Astrocyte of the hippocampus (primary cell): ENCODE measurements at regions not wholly inside any gene's neighbourhood (a gene's known extent, or its start where the extent isn't known, plus 50 kb on each side); places are given as distances from the start of the nearest gene placed in this dataset.

ENCODE experiments used
- DNase-seq: peaks from one replicate; pipeline ENCODE4 v3.0.0; 2011; ENCODE audit warnings: low read depth, low spot score

DNA sequence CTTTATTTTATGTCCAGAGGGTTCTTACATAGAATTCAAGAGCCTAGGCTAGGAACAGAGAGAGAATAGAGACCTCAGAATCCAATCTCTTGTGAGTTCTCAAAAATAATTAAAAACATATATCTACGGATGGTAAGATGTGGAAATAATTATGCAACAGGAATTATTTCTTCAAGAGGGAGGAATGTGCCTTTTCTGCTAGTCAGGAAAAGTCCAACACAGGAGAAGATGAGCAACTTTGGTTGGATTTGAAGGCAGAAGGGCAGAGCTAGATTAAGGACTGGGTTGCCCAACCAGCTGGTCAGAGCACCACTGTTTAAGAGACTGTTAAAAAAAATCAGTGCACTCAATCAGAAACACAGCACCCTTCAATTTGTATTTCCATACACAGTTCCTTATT is 365.5 kb downstream of the ETNK1 start:
- DNase-seq, result no peak

DNA sequence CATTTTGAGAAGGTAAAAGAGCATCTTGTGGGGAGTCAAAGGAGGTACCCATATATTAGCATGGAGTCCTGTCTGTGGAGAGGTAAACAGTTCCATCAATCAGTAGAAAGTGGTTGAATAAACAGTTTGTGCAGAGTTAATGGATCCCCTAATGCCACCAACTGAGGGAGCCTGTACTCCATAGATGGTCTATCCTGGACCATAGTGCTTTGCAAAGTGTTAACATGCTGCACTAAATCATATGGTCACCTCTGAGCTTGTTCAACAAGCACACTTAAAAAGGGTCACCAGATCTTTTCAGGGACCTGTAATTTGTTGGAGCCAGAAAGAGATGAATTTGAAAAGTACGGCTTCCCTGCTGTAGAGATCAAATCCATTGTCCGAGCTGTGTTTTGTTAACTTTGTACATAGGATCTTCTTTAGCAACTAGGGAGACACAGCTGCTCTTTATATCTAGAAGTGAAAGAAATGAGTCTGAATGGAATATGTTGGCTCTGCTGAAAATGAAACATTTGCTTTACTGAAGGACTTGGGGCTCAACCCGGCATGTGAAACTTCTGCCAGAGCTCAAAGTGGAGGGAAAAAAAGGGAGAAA is 366.4 kb downstream of the ETNK1 start:
- no peak for DNase-seq

DNA sequence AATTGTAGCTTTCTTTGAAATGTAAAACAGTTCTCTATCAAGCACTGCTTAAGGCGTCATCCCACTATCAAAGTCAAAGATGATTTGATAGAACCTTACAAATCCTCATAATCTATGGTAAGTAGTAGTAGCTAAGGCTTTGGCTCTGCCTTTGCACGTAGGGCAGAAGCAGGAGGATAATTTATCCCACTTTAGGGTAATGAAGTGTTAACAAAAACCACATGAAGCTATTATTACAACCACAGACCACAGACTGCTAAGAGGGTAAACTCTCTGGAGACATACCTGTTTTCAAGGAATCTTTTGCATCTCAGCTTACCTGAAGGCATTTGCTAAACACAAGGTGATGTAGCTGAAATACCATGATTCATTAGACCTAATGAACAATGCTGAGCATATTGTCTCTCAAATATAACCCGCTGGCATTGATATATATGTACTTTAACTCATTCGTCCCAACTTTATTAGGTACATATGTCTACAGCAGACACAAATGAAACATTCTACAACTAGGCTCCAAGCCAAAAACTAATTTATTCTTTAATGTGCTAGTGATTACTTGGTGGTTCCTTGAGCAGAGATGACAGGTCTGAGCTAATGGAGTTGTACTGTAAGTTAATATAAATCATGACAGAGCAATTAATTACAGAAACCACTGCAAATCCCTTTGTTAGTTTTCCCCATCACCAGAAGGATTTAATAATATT is 368.8 kb downstream of the ETNK1 start:
- peak; percentile 69 for DNase-seq

DNA sequence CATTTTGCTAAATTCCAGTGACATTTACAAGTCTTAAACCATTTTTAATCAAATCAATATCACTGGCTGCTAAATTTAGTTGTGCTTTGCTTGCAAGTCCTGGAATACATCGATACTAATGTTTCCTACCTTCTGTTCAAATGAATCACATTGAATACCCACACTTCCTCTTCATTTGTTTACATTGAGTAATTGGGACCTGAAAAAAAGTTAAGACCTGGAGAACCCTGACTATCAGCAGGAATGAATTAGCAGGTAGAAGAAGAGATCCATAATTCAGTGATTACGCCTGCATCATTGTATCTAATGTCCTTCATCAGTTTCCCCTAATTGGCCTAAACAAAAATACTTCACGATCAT is 369.3 kb downstream of the ETNK1 start:
- DNase-seq, result no peak

DNA sequence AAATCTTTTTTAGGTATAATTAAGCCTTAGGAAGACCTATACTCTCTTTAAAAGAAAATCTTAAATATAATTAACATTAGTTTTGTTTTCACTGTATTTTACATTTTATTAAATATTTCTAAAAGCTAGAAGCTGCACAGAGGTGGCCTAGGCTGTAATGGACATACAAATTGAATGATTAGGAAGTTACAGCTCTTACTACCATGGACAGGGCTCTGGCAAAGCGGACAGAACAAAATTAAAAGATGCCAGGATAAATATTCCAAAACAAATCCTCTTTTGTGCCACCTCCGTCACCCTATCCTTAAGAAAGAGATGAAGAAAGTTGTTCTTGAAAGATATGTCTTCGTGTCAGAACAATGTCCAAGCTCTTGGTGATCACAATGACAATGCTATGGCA is 376.5 kb downstream of the ETNK1 start:
- peak; percentile 26 for DNase-seq

DNA sequence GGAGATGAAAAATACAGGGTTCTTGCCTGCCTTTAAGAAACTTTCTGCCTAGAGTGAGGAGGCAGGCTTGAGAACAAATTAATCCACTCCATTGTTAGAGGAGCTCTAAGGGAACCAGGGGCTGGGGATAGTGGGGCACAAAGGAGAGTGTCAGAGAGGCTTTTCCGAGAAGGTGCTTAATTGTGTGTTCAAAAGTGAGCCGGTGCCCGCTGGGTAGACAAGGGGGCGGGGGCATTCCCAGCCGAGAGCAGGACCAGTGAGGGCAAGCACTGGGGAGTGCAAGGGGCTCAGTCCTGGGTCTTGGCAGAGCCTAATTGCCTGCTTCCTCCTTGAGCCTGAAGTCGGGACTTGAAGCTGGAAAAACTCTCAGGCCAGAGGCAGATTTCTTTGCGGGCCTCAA is 377.4 kb downstream of the ETNK1 start:
- no peak for DNase-seq

DNA sequence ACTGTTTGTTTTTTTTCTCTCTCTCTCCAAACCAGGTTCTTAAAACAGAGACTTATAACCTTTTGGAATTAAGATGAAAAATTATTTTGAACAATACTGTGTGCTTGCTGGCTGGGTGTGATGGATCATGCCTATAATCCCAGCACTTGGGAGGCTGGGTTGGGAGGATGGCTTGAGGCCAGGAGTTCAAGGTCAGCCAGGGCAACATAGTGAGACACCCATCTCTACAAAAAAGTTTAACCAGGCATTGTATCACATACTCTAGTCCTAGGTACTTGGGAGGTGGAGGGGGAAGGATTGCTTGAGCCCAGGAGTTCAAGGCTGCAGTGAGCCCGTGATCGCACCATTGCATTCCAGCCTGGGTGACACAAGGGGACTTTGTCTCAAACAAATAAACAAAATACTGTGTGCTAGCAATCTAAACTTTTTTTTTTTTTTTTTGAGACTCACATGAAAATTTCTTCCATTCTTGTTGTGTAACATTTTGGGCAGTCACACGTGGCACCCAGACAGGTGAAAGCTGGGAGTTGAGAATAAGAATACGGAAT is 379.6 kb downstream of the ETNK1 start:
- no peak for DNase-seq

DNA sequence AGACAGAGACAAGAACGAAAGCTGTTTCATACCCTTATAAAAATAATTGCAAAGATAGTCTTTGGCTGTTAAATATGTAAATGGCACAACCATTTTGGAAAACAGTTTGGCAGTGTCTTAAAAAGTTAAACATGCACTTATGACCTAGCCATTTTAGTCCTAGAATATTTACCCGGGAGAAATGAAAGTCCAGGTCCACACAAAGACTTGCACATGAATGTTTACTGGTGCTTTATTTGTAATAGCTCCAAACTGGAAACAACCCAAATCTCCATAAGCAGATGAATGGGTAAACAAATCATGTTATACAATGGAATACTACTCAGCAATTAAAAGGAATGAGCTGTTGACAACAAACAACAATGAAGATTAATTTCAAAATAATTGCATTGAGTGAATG is 380.4 kb downstream of the ETNK1 start:
- no peak for DNase-seq

DNA sequence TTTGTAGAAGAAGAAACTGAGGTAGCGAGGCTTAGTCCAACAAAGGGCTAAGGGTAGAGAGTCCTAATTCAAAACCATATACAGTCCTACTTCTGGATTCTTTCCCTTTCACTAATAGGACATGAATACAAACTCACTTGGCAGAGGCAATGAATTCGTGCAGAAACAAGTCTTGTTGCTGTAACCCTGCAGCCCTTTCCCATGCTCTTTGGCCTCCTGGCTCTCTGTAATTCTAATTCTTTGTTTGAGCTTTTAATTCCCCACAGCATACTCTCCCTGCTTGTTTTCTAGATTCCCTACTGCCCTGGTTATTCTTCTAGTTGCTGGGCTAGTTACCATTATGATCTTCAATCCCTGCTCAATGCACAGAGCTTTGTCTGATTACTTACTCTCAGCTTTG is 381.4 kb downstream of the ETNK1 start:
- no peak for DNase-seq

DNA sequence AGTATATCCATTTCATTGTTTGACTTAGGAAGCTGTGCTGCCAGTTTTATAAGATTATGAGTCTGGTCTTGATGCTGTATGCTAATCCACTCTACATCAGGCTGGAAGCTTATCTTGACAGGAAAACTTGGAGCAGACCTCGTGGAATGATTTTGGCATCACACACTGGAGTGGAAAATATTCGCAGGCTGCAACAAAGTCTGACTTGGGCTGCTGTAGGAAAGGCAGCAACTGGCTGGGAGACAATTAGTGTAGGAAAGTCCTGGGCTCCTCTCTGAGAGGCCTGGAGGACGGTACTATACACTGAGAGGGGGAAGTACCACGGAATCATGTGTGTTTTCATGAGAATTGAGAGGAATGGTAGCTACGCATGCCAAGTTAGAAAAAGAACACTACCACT is 383.7 kb downstream of the ETNK1 start:
- peak; percentile 69 for DNase-seq

DNA sequence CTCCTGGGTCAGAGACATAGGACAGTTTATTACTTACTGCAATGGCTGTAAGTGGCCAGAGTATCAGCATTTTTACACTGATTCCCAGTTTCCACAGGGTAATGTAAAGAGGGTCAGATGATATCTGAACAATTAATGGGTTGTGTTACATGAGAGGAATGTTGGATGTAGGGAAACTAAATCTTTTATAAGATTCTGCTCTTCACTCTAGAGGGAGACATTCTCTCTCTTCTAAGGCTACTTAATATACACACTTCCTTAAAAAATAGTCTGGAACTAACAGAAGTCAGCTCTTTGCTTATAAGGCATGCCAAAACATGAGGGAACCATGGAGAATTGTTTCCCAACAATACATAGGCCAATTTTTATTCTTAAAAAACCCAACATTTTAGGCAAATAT is 389.8 kb downstream of the ETNK1 start:
- DNase-seq, result no peak

DNA sequence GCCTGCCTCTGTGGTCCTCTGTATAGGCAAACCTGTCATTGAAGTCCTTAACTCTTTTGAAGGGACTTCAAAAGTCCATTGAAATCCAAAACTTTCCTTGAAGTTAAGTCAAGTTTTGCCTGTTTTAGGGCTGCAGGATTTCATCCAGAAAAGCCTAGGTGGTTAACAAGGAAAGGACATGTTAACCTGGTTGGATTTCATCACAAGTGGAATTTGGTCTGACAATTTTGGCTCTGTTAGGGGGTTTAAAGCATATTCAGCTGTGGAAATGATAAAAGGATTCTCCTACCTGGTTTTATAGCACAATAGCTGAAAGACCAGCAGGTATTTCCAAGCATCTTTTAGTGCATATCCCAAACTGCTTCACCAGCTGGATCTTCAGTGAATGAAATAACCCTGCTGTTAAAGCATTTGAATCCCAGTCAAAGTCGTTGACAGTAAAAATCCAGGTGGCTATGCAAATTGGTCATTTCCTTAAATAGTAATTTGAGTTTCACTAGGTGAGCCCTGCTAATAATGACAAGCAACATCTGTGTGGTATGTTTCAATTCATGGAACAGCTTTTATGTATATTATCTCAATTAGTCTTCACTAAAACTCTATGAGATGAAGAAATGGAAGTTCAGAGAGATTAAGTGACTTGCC is 400.5 kb downstream of the ETNK1 start:
- no peak for DNase-seq

DNA sequence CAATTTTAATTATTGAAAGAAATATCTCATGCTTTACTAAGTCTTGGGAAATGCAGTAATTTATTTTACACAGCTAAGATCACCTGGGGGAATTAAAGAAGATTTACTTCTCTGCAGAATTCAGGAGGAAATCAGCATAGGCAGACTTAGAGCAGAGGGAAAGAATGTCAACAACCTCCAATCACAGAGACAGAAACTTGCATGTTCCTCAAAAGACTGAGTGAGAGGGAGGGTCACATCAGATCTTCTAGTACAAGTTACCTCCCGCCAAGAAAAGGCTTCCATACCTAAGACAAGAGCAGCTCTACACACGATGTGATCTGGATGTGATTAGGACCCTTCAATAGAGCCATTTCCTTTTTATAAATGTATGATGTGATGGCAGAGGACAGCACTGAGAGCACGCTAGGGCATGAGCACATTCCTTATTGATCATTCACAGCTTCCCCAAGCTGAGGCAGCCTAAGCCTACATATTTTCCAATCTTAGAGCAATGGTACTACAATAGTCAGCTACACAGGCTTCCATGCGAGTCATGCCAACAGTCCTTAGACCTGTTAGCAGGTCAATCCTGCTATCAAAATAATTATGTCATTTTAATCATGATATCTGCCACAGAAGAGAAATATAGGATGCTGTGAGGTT is 403.3 kb downstream of the ETNK1 start:
- no peak for DNase-seq

DNA sequence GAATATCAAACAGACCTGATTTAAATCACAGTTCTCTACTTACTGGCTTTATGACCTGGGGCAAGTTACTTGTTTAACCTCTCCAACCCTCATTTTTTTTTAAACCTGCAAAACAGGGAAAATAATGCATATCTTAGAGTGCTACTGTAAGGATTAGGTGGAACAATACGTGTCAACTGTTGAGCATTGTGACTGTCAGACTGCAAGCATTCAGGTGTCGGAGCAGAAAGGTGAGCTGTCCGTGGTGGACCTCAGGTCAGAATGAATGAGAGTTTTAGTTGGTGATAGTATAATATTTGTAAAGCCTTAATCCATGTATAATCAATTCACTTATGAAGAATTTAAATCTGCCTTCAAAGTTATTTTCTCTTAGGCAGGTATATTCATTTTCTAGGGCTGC is 404.2 kb downstream of the ETNK1 start:
- no peak for DNase-seq

DNA sequence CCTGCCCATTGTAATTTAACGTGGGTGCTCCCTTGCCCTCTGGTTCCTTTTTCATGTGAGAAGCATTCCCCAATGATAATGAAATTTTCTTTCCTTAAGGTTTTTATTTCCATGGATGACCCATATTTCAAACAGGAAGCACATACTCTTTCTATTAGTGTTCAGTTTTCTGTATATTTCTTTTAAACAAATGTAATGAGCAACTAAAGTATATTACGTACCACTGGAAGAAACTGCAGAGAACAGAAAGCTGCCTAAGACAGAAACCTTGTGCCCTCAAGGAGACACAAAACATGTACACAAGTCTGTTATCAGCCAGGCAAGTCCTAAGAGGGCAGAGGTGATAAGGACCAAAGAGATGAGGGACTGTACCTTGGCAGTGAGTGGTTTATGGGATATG is 414.9 kb downstream of the ETNK1 start:
- DNase-seq, result no peak

DNA sequence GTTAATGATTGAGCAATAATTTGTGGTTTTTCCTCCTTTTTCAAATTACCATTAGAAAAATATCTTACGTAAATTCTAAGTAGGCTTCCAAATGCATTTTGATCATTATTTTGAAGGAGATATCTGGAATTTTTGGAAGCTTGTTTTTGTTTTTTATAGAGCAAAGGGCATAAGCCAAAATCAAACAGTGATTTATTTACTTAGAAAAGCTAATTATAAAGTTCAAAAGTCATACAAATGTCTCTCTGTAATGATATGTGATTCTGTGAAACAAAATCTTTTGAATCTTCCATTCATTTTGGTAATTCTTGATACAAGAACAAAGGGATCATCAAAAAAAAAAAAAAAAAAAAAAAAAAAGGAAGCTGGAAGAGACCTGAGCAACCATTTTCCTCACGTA is 416.8 kb downstream of the ETNK1 start:
- no peak for DNase-seq

DNA sequence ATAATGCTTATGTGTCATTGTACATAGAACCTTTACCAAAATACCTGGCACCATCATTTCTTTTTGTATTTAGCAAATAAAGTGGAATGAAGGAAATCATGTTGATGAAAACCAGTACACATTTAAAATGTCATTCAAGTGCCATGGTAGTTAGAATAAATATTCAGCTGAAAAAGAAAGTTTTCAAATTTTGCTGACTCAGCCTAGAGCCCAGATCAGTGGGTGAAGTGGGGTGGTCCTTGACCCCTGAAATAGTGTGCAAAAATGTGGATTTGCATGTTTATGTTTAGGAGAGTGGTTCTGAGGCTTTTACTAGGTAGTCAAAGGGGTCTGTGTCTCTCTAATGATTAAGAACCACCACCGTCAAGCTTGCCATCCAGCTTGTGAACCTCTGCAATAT is 418.7 kb downstream of the ETNK1 start:
- no peak for DNase-seq

DNA sequence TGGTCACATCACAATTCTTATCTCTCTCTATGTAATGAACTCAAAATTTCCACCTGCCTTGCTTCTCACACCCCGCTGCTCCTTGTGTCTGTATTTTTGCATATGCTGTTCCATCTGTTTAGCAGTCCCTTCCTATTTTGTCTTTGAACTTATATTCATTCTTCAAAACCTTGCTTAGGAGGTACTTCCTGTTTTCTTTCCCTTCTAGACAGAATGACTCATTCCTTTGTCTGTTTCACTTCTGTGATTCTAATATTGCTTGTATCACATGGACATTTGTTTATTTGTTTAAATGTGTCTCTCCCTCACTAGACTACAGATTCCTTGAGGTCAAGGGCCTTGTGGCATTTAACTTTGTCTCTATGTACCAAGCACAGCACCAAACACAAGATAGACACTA is 424.2 kb downstream of the ETNK1 start:
- DNase-seq, result no peak

DNA sequence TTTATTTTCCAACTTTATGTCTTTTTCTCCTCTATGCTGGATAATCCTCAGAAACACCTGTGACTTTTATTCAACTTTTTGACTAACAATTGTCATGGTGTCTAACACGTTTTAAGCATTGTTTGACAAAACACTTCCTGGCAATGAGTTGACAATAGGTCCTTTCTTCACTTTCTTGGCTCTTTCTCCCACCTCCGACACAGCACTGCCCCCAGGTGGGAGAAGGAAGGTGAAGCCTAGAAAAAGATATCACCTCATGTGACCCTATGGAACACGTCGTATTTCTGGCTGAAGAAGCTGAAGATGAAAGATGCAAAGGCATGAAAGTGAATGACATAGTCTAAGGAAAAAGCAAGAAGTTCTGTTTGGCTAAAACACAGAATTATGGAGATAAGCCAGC is 430.0 kb downstream of the ETNK1 start:
- peak; percentile 54 for DNase-seq

DNA sequence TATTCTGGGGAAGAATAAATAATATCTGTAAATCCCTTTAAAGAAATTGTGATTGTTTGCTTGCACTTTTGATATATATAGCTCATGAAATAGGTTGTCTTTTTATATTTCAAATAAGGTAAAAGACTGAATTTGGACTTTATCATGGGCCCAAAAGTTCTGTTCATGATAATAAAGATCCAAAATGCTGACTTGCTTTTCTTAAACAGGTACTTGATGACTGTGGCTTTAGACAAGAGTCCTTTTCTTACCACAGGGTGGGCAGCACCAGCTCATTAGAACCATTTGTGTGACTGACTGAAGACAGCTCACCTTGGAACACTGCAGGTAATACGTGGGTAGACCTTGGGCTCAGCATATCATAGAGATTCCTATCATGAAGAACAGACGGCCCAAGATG is 432.6 kb downstream of the ETNK1 start:
- DNase-seq, result no peak

DNA sequence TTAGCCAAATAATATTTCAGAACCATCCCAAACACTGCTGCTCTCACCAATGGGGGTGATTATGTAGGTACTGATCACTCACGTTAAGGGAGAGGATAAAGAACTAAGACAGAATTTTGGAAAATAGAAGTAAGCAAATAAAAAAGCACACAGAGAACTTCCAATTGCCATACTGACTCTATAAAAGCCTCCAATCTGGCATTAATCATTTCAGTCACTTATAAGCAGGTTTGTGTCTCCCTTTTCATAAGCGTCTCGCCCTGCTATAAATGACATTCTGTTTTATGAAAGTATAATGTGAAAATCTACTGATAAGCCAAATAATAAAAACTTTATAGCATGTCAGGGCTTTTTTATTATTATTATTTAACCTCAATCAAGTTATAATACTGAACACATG is 435.2 kb downstream of the ETNK1 start:
- DNase-seq, result no peak

DNA sequence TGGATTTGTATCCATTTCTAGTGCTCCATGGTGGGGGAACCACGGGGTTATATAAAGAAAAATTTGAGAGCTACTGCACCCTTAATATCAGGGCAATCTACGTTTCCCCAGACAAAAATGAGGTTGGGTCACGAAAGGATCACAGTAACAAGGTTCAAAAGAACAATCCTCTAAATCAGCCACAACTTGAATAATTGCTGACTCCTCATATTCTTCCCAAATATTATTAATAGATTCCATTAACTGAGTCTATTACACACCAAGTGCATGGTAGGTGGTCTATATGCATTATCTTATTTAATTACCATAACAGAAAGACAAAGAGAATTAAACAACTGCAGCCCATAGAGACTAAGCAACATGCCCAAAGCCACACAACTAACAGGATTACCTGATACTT is 438.2 kb downstream of the ETNK1 start:
- no peak for DNase-seq

DNA sequence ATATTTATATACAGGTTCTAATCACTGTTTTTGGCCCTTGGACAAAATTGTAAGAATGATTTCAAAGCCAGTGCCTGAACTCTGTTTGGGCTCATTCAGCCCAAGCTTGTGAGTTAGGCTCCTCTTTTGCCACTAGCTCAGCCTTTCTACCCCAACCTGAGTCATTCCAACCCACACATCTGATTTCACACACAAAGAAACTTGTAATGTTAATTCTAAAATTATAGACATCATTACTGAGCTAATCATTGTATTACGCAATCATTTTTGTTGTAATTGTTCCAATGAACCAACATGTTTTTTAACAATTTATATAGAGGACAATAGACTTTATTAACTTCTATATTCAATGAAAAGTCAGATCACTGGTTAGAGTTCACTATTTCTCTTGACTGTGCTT is 441.1 kb downstream of the ETNK1 start:
- peak; percentile 17 for DNase-seq
